IMR-90 (cell line): ENCODE measurements at regions not wholly inside any gene's neighbourhood (a gene's known extent, or its start where the extent isn't known, plus 50 kb on each side); places are given as distances from the start of the nearest gene placed in this dataset.

Experiments used
- ATAC-seq: fragments of 200-7000 bp; cut with Tn5 transposase; 2 replicates; pipeline ENCODE4 v1.9.1; 2020; ENCODE audit warnings: low read depth, mild to moderate bottlenecking, moderate library complexity
- BruUV-seq: library from RNA; stranded (reverse); fragments of 400-500 nt; replicated peaks from 2 replicates; lab custom pipeline; 2021; lab: Mats Ljungman, UMichigan
- CTCF ChIA-PET: fragments of 300-600 bp; formaldehyde crosslinking; extraction: SDS; loops from one replicate; lab custom pipeline; 2021; ENCODE audit warnings: antibody characterized with exemption; lab: Yijun Ruan, JAX
- POLR2A ChIA-PET: fragments of 300-600 bp; sonication (Branson Sonifier 250); formaldehyde crosslinking; loops from one replicate; lab custom pipeline; 2022; ENCODE audit warnings: antibody characterized with exemption; ENCODE audit not compliant: unreplicated experiment; lab: Charles Lee
- DNase-seq: peaks from one replicate; pipeline ENCODE4 v3.0.0; 2013
- H2AFZ ChIP-seq: replicated peaks from 2 replicates; pipeline ENCODE3; 2013; ENCODE audit warnings: low read length, mild to moderate bottlenecking; ENCODE audit not compliant: poor library complexity
- H2AK5ac ChIP-seq: 2 replicates; pipeline ENCODE4 v1.6.1; 2013; ENCODE audit warnings: low read depth, low read length, inconsistent platforms
- H2AK9ac ChIP-seq: replicated peaks from 2 replicates; pipeline ENCODE3; 2013; ENCODE audit warnings: mild to moderate bottlenecking, low read depth, low read length, moderate library complexity; ENCODE audit not compliant: poor library complexity
- H2BK120ac ChIP-seq: 2 replicates; pipeline ENCODE4 v1.6.1; 2013; ENCODE audit warnings: low read depth, low read length, inconsistent platforms
- H2BK15ac ChIP-seq: 3 replicates; pipeline ENCODE4 v1.6.1; 2013; ENCODE audit warnings: low read depth, low read length, inconsistent platforms
- H2BK20ac ChIP-seq: 2 replicates; pipeline ENCODE4 v1.6.1; 2013; ENCODE audit warnings: low read depth, mild to moderate bottlenecking, inconsistent platforms, low read length, moderate library complexity
- H2BK5ac ChIP-seq: 2 replicates; pipeline ENCODE4 v1.6.1; 2013; ENCODE audit warnings: mild to moderate bottlenecking, low read depth, low read length, inconsistent platforms; ENCODE audit not compliant: poor library complexity, severe bottlenecking
- H3K14ac ChIP-seq: replicated peaks from 2 replicates; pipeline ENCODE4 v1.6.1; 2013; ENCODE audit warnings: low read depth, low read length, inconsistent platforms
- H3K18ac ChIP-seq: 2 replicates; pipeline ENCODE4 v1.6.1; 2013; ENCODE audit warnings: low read depth, low read length, control low read depth
- H3K23ac ChIP-seq: 2 replicates; pipeline ENCODE4 v1.6.1; 2013; ENCODE audit warnings: low read depth, low read length, inconsistent platforms
- H3K27ac ChIP-seq: 2 replicates; pipeline ENCODE4 v1.5.1; 2013; ENCODE audit warnings: mild to moderate bottlenecking, control low read depth, low read length; ENCODE audit not compliant: insufficient read depth
- H3K27me3 ChIP-seq: 2 replicates; pipeline ENCODE4 v1.6.1; 2013; ENCODE audit warnings: low read length; ENCODE audit not compliant: control insufficient read depth, insufficient read depth
- H3K36me3 ChIP-seq: 2 replicates; pipeline ENCODE4 v1.6.1; 2013; ENCODE audit warnings: low read length, mixed read lengths; ENCODE audit not compliant: control insufficient read depth, insufficient read depth
- H3K4ac ChIP-seq: 2 replicates; pipeline ENCODE4 v1.6.1; 2013; ENCODE audit warnings: low read depth, low read length, inconsistent platforms
- H3K4me1 ChIP-seq: 2 replicates; pipeline ENCODE4 v1.6.1; 2013; ENCODE audit warnings: low read length, mixed read lengths; ENCODE audit not compliant: control insufficient read depth, insufficient read depth
- H3K4me2 ChIP-seq: 2 replicates; pipeline ENCODE4 v1.6.1; 2013; ENCODE audit warnings: low read depth, mild to moderate bottlenecking, control low read depth, low read length, moderate library complexity
- H3K4me3 ChIP-seq: 2 replicates; pipeline ENCODE4 v1.5.1; 2013; ENCODE audit warnings: low read depth, mild to moderate bottlenecking, control low read depth, low read length, moderate library complexity; ENCODE audit not compliant: insufficient read depth
- H3K56ac ChIP-seq: 2 replicates; pipeline ENCODE4 v1.6.1; 2013; ENCODE audit warnings: low read length, inconsistent platforms; ENCODE audit not compliant: insufficient read depth; ENCODE audit errors: extremely low read depth
- H3K79me1 ChIP-seq, 2 experiments: 2 replicates each; pipeline ENCODE4 v1.6.1; 2013; ENCODE audit warnings: low read length in 2 of 2, inconsistent platforms in 1 of 2, low read depth in 1 of 2
- H3K9ac ChIP-seq: 2 replicates; pipeline ENCODE4 v1.6.1; 2013; ENCODE audit warnings: low read depth, low read length, control low read depth
- H3K9me1 ChIP-seq: 2 replicates; pipeline ENCODE4 v1.6.1; 2013; ENCODE audit warnings: low read length, inconsistent platforms; ENCODE audit not compliant: insufficient read depth
- H3K9me3 ChIP-seq: 2 replicates; pipeline ENCODE4 v1.6.1; 2013; ENCODE audit warnings: low read length; ENCODE audit not compliant: control insufficient read depth, insufficient read depth
- H4K20me1 ChIP-seq: 2 replicates; pipeline ENCODE4 v1.6.1; 2013; ENCODE audit warnings: low read length, inconsistent platforms; ENCODE audit not compliant: insufficient read depth
- H4K5ac ChIP-seq: 2 replicates; pipeline ENCODE4 v1.6.1; 2013; ENCODE audit warnings: mild to moderate bottlenecking, low read depth, low read length, control low read depth
- H4K8ac ChIP-seq, 2 experiments: 2 replicates each; pipeline ENCODE4 v1.6.1; 2013; ENCODE audit warnings: low read depth in 2 of 2, low read length in 2 of 2, control low read depth in 1 of 2, inconsistent platforms in 1 of 2
- H4K91ac ChIP-seq: 2 replicates; pipeline ENCODE4 v1.6.1; 2013; ENCODE audit warnings: low read depth, low read length, inconsistent platforms; ENCODE audit not compliant: insufficient read depth
- BHLHE40 ChIP-seq: fragments of 150-350 bp; IDR thresholded peaks from 2 replicates; pipeline ENCODE4 v1.6.1; 2016; ENCODE audit warnings: mild to moderate bottlenecking, low read depth, low read length
- CEBPB ChIP-seq: IDR thresholded peaks from 2 replicates; pipeline ENCODE4 v1.6.1; 2012; ENCODE audit warnings: low read depth, low read length, improper control_type of control experiment
- CHD1 ChIP-seq: IDR thresholded peaks from 2 replicates; pipeline ENCODE4 v1.6.1; 2012; ENCODE audit warnings: low read depth, low read length, improper control_type of control experiment
- FOS ChIP-seq: fragments of 150-350 bp; IDR thresholded peaks from 2 replicates; pipeline ENCODE4 v1.6.1; 2016; ENCODE audit warnings: low read depth, low read length
- MAFK ChIP-seq: IDR thresholded peaks from 2 replicates; pipeline ENCODE4 v1.6.1; 2012; ENCODE audit warnings: low read depth, low read length, improper control_type of control experiment
- MAZ ChIP-seq: IDR thresholded peaks from 2 replicates; pipeline ENCODE4 v1.6.1; 2012; ENCODE audit warnings: low read depth, mild to moderate bottlenecking, low read length, improper control_type of control experiment, moderate library complexity, borderline replicate concordance
- MXI1 ChIP-seq: IDR thresholded peaks from 2 replicates; pipeline ENCODE4 v1.6.1; 2012; ENCODE audit warnings: low read depth, mild to moderate bottlenecking, low read length, moderate library complexity, borderline replicate concordance
- NFE2L2 ChIP-seq: fragments of 150-350 bp; IDR thresholded peaks from 2 replicates; pipeline ENCODE4 v1.6.1; 2016; ENCODE audit warnings: low read depth, mild to moderate bottlenecking, low read length
- POLR2A ChIP-seq: IDR thresholded peaks from 2 replicates; pipeline ENCODE4 v1.6.1; 2012; ENCODE audit warnings: mild to moderate bottlenecking, low read depth, low read length
- RAD21 ChIP-seq: IDR thresholded peaks from 2 replicates; pipeline ENCODE4 v1.6.1; 2012; ENCODE audit warnings: low read length, improper control_type of control experiment
- RCOR1 ChIP-seq: IDR thresholded peaks from 2 replicates; pipeline ENCODE4 v1.6.1; 2012; ENCODE audit warnings: mild to moderate bottlenecking, low read length, improper control_type of control experiment; ENCODE audit not compliant: insufficient replicate concordance
- RFX5 ChIP-seq: IDR thresholded peaks from 2 replicates; pipeline ENCODE4 v1.8.0; 2012; ENCODE audit warnings: low read depth, mild to moderate bottlenecking, low read length, moderate library complexity
- SMC3 ChIP-seq: fragments of 150-350 bp; IDR thresholded peaks from 2 replicates; pipeline ENCODE4 v1.6.1; 2016; ENCODE audit warnings: low read depth, mild to moderate bottlenecking, antibody characterized with exemption, low read length, moderate library complexity
- WGBS, 2 experiments: methylation state at CpG; one replicate each; pipeline versions ENCODE4 v1.1.5 to v1.1.7; 2013; ENCODE audit warnings: missing lambda C conversion rate in 2 of 2; ENCODE audit not compliant: insufficient read length in 1 of 2; ENCODE audit errors: extremely low coverage in 2 of 2; 5-methylcytosine and 5-hydroxymethylcytosine counted together
- dilution Hi-C: fragments of 300-500 bp; cut with HindIII; formaldehyde crosslinking; loops from one replicate; pipeline ENCODE4 v1.14.3; 2018; ENCODE audit warnings: low sequenced_read_pairs; ENCODE audit not compliant: unreplicated experiment
- in situ Hi-C: fragments of 300-500 bp; cut with MboI; formaldehyde crosslinking; loops from 3 replicates; pipeline ENCODE4 v1.14.3; 2019; ENCODE audit warnings: low sequenced_read_pairs, inconsistent platforms, mixed read lengths
- intact Hi-C: fragments of 100-400 bp; cut with micrococcal nuclease; formaldehyde crosslinking; loops from 2 replicates; pipeline ENCODE4 v1.10.0; 2022
- TF ChIP-seq, protein P1 (sequence below): conservative IDR thresholded peaks from 2 replicates; pipeline ENCODE4 v1.5.1; 2012; ENCODE audit warnings: mild to moderate bottlenecking, low read depth, low read length, improper control_type of control experiment
- TF ChIP-seq, protein P2 (sequence below): fragments of 150-350 bp; IDR thresholded peaks from 2 replicates; pipeline ENCODE4 v1.6.1; 2016; ENCODE audit warnings: low read depth, mild to moderate bottlenecking, low read length, moderate library complexity, borderline replicate concordance
- TF ChIP-seq, protein P3 (sequence below): fragments of 150-350 bp; IDR thresholded peaks from 2 replicates; pipeline ENCODE4 v1.6.1; 2017; ENCODE audit warnings: mild to moderate bottlenecking, antibody characterized with exemption, low read length, low read depth

DNA sequence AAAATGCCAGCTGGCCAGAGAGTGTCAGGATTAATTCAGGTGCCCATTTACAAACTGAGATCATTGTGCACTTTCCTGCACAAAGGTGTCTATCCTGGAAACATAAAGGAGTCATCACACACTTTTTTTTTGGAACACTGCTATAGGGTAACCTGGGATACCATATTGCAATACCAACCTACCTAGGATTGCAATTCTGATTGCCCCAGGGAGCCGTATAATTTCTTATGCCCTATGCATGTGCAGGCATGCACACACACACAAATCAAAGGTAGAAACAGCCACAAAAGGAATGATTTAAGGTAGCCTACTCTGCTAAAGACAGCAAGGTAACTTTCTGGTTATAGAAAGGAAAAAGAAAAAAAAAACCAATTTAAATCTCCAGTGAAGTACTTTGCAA is 285.3 kb upstream of the KITLG start:
- Histone ChIP-seq H4K91ac (no peak overlapping the region), H2BK20ac (no peak overlapping the region), H2AK9ac (no peak overlapping the region), H3K9me1 (0 out of 2 replicates have a peak, but pooled peaks cover 2% of the 10 kb centered on the region), H2AFZ (no peak overlapping the region), H2AK5ac (no peak overlapping the region), H3K36me3 (no peaks in the 10 kb centered on the region), H3K4ac (no peak overlapping the region), H3K4me3 (no peak overlapping the region), H3K9ac (no peak overlapping the region), H3K27me3 (no peaks in the 10 kb centered on the region), H2BK5ac (no peak overlapping the region), H2BK15ac (no peak overlapping the region), H3K4me1 (peaks cover 6% of the 10 kb centered on the region; the same call in 1 of the 2 replicates), H4K5ac (no peak overlapping the region), H3K27ac (no peak overlapping the region), H3K56ac (no peak overlapping the region), H3K14ac (no peak overlapping the region), H4K8ac (no peak overlapping the region), H4K20me1 (no peaks in the 10 kb centered on the region), H3K79me1 (no peaks in the 10 kb centered on the region), H3K18ac (no peak overlapping the region), H2BK120ac (no peak overlapping the region), H3K4me2 (no peak overlapping the region), H3K9me3 (no peaks in the 10 kb centered on the region), H3K23ac (no peak overlapping the region)
- no CpG with 5 or more reads among the region's 1 CpG for WGBS, 2 experiments
- intact Hi-C loops (no loop called here), in situ Hi-C loops (no loop called here), dilution Hi-C loops (no loop called here)
- POLR2A ChIA-PET, result no interaction called here
- CTCF ChIA-PET, result no interaction called here
- ATAC-seq (no peak), DNase-seq (no peak)
- no TSS peak for BruUV-seq
- TF ChIP-seq, protein P1, sequence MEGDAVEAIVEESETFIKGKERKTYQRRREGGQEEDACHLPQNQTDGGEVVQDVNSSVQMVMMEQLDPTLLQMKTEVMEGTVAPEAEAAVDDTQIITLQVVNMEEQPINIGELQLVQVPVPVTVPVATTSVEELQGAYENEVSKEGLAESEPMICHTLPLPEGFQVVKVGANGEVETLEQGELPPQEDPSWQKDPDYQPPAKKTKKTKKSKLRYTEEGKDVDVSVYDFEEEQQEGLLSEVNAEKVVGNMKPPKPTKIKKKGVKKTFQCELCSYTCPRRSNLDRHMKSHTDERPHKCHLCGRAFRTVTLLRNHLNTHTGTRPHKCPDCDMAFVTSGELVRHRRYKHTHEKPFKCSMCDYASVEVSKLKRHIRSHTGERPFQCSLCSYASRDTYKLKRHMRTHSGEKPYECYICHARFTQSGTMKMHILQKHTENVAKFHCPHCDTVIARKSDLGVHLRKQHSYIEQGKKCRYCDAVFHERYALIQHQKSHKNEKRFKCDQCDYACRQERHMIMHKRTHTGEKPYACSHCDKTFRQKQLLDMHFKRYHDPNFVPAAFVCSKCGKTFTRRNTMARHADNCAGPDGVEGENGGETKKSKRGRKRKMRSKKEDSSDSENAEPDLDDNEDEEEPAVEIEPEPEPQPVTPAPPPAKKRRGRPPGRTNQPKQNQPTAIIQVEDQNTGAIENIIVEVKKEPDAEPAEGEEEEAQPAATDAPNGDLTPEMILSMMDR, result no peak
- no peak for TF ChIP-seq MAZ
- no peak for TF ChIP-seq RCOR1
- TF ChIP-seq SMC3, result no peak
- TF ChIP-seq RAD21, result no peak
- TF ChIP-seq, protein P2, sequence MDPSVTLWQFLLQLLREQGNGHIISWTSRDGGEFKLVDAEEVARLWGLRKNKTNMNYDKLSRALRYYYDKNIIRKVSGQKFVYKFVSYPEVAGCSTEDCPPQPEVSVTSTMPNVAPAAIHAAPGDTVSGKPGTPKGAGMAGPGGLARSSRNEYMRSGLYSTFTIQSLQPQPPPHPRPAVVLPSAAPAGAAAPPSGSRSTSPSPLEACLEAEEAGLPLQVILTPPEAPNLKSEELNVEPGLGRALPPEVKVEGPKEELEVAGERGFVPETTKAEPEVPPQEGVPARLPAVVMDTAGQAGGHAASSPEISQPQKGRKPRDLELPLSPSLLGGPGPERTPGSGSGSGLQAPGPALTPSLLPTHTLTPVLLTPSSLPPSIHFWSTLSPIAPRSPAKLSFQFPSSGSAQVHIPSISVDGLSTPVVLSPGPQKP, result no peak
- TF ChIP-seq MAFK, result no peak
- TF ChIP-seq CEBPB, result no peak
- TF ChIP-seq POLR2A, result no peak
- TF ChIP-seq FOS, result no peak
- no peak for TF ChIP-seq MXI1
- no peak for TF ChIP-seq RFX5
- TF ChIP-seq CHD1, result no peak
- no peak for TF ChIP-seq NFE2L2
- TF ChIP-seq BHLHE40, result no peak
- TF ChIP-seq, protein P3, sequence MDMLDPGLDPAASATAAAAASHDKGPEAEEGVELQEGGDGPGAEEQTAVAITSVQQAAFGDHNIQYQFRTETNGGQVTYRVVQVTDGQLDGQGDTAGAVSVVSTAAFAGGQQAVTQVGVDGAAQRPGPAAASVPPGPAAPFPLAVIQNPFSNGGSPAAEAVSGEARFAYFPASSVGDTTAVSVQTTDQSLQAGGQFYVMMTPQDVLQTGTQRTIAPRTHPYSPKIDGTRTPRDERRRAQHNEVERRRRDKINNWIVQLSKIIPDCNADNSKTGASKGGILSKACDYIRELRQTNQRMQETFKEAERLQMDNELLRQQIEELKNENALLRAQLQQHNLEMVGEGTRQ, result no peak
